ENCODE measurements at regions not wholly inside any gene's neighbourhood (a gene's known extent, or its start where the extent isn't known, plus 50 kb on each side); places are given as distances from the start of the nearest gene placed in this dataset.

DNA sequence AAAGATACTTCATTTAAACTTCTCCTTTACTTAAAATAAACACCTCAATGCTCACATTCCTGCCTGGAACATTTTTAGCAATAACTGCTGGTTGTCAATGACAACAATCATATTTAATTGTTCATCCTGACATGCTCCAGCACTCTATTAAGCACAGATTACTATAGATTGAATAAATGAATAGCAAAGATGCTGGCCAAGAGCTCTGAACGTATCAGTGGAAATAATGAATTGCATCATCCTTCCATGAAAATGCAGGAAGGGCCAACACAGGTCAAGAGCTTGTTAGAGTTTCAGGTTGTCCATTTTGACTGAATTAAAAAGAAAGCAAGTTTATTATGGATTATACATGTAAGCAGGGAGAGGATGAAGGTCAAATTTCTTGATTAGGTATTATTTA is 994.0 kb downstream of the TSN start:
- Histone ChIP-seq H3K4me1 (ENCODE audit: control insufficient read depth, insufficient read depth, low read length) (no peaks in the 10 kb centered on the region), H3K4me3 (ENCODE audit: insufficient read depth, low read depth, low read length) (no peak overlapping the region), H3K9me3 (ENCODE audit: control insufficient read depth, low read length) (no peaks in the 10 kb centered on the region), H3K36me3 (ENCODE audit: control insufficient read depth, insufficient read depth, low read length) (no peaks in the 10 kb centered on the region), H3K27ac (ENCODE audit: insufficient read depth, low read depth, low read length, poor library complexity, severe bottlenecking) (no peak overlapping the region), H3K27me3 (ENCODE audit: control insufficient read depth, insufficient read depth, low read length, poor library complexity, severe bottlenecking) (no peaks in the 10 kb centered on the region)
- WGBS, 2 experiments = 83 to 98% methylated on average over 1 of the region's 1 CpG

DNA sequence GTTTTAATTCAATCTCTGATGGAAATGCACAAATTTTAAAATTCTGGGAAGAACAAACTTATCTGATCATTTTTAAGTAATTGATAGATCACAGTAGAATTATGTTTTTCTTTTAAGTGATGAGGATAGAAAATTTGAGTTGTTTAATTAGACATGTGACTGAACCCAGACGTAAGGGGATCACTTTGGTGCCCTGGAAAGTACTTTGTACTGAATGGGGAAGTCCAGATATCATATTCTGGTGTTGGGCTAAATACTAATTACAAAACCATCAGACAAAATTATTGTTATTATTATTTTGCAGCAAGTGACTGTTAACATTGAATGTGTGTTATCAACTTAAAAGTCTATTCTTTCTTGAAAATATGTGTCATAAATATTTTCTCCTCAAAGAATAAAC is 994.6 kb downstream of the TSN start:
- Histone ChIP-seq H3K4me1 (ENCODE audit: control insufficient read depth, insufficient read depth, low read length) (no peaks in the 10 kb centered on the region), H3K36me3 (ENCODE audit: control insufficient read depth, insufficient read depth, low read length) (no peaks in the 10 kb centered on the region), H3K27ac (ENCODE audit: insufficient read depth, low read depth, low read length, poor library complexity, severe bottlenecking) (no peak overlapping the region), H3K27me3 (ENCODE audit: control insufficient read depth, insufficient read depth, low read length, poor library complexity, severe bottlenecking) (no peaks in the 10 kb centered on the region), H3K9me3 (ENCODE audit: control insufficient read depth, low read length) (no peaks in the 10 kb centered on the region), H3K4me3 (ENCODE audit: insufficient read depth, low read depth, low read length) (no peak overlapping the region)
- WGBS, 2 experiments = 94 to 100% methylated on average over 1 of the region's 1 CpG

DNA sequence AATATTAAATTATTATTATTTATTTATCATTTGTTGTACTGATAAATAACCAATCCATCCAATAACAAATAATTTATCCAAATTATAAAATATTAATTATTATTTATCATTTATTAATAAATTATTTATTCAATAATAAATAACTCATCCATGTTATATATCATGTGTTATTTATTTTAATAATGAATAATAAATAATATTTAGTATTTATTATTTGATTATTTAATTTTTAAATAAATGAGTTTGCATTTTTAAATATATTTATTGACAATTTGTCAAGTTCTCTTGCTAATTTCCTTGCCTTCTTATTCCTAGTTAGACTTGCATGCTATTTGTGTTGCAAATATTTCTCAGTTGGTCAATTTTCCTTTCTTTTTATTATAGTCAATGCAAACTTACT is 995.4 kb downstream of the TSN start:
- Histone ChIP-seq H3K4me1 (ENCODE audit: control insufficient read depth, insufficient read depth, low read length) (no peaks in the 10 kb centered on the region), H3K9me3 (ENCODE audit: control insufficient read depth, low read length) (no peaks in the 10 kb centered on the region), H3K27me3 (ENCODE audit: control insufficient read depth, insufficient read depth, low read length, poor library complexity, severe bottlenecking) (no peaks in the 10 kb centered on the region), H3K4me3 (ENCODE audit: insufficient read depth, low read depth, low read length) (no peak overlapping the region), H3K36me3 (ENCODE audit: control insufficient read depth, insufficient read depth, low read length) (no peaks in the 10 kb centered on the region), H3K27ac (ENCODE audit: insufficient read depth, low read depth, low read length, poor library complexity, severe bottlenecking) (no peak overlapping the region)

GRCh38 chr2:122753336-122753735 is 997.9 kb downstream of the TSN start:
- 80% methylated on average over 1 of the region's 2 CpGs; no CpG with 5 or more reads in 1 of the 2 experiments for WGBS, 2 experiments
- Histone ChIP-seq H3K27me3 (ENCODE audit: control insufficient read depth, insufficient read depth, low read length, poor library complexity, severe bottlenecking) (no peaks in the 10 kb centered on the region), H3K4me1 (ENCODE audit: control insufficient read depth, insufficient read depth, low read length) (no peaks in the 10 kb centered on the region), H3K36me3 (ENCODE audit: control insufficient read depth, insufficient read depth, low read length) (no peaks in the 10 kb centered on the region), H3K4me3 (ENCODE audit: insufficient read depth, low read depth, low read length) (no peak overlapping the region), H3K9me3 (ENCODE audit: control insufficient read depth, low read length) (no peaks in the 10 kb centered on the region), H3K27ac (ENCODE audit: insufficient read depth, low read depth, low read length, poor library complexity, severe bottlenecking) (no peak overlapping the region)

GRCh38 chr2:122754561-122754960 is 999.1 kb downstream of the TSN start:
- H3K27ac ChIP-seq (ENCODE audit: insufficient read depth, low read depth, low read length, poor library complexity, severe bottlenecking) = no peak overlapping the region
- H3K36me3 ChIP-seq (ENCODE audit: control insufficient read depth, insufficient read depth, low read length) = no peaks in the 10 kb centered on the region
- no peaks in the 10 kb centered on the region for H3K27me3 ChIP-seq (ENCODE audit: control insufficient read depth, insufficient read depth, low read length, poor library complexity, severe bottlenecking)
- no peaks in the 10 kb centered on the region for H3K9me3 ChIP-seq (ENCODE audit: control insufficient read depth, low read length)
- WGBS, 2 experiments = 92 to 98% methylated on average over 2 of the region's 2 CpGs
- no peaks in the 10 kb centered on the region for H3K4me1 ChIP-seq (ENCODE audit: control insufficient read depth, insufficient read depth, low read length)
- H3K4me3 ChIP-seq (ENCODE audit: insufficient read depth, low read depth, low read length) = no peak overlapping the region

DNA sequence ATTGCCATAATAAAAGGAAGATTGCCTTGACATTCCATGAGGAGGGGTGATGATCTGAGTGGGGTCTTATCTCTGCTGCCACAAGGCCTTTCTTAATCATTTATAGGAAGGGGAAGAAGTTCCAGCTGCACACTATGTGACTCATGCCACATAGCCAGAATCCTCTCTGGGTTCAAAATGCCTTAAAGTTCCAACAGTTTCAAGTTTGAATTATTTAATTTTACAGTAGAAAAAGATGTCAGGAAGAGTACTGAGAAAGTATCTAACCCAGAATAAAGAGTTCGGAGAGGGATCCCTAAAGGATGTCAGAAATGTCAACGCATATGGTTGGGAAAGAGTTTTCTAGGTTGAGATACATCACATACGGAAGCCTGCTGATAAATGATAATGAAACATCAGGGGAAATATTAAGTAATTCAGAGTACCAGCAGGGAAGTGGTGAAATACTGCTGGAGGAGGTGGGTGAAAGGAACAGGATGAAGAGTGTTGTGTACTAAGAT is 999.9 kb downstream of the TSN start:
- no peaks in the 10 kb centered on the region for H3K9me3 ChIP-seq (ENCODE audit: control insufficient read depth, low read length)
- no peaks in the 10 kb centered on the region for H3K4me1 ChIP-seq (ENCODE audit: control insufficient read depth, insufficient read depth, low read length)
- no peaks in the 10 kb centered on the region for H3K27me3 ChIP-seq (ENCODE audit: control insufficient read depth, insufficient read depth, low read length, poor library complexity, severe bottlenecking)
- no peaks in the 10 kb centered on the region for H3K36me3 ChIP-seq (ENCODE audit: control insufficient read depth, insufficient read depth, low read length)
- H3K27ac ChIP-seq (ENCODE audit: insufficient read depth, low read depth, low read length, poor library complexity, severe bottlenecking) = no peak overlapping the region
- 93 to 97% methylated on average over 3 of the region's 3 CpGs for WGBS, 2 experiments
- H3K4me3 ChIP-seq (ENCODE audit: insufficient read depth, low read depth, low read length) = no peak overlapping the region

DNA sequence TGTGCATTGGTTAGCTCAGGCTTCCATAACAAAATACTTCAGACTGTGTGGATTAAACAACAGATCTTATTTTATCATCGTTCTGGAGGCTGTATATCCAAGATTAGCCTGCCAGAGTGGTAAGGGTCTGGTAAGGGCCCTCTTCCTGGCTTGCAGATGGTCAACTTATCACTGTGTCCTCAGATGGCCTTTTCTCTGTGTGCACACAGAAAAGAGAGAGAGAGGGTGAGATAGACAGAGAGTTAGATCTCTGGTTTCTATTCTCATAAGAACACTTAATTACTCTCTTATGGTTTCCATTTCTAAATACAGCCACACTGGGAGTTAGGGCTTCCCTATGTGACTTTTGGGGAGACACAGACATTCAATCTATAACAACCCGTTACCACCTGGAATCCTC is 1003.5 kb downstream of the TSN start:
- whole genome bisulfite sequencing, 2 experiments = 92 to 100% methylated on average over 2 of the region's 2 CpGs

GRCh38 chr2:122764014-122764413 is 1008.6 kb downstream of the TSN start:
- Histone ChIP-seq H3K36me3 (ENCODE audit: control insufficient read depth, insufficient read depth, low read length) (no peaks in the 10 kb centered on the region), H3K4me3 (ENCODE audit: insufficient read depth, low read depth, low read length) (no peak overlapping the region), H3K27ac (ENCODE audit: insufficient read depth, low read depth, low read length, poor library complexity, severe bottlenecking) (no peak overlapping the region), H3K27me3 (ENCODE audit: control insufficient read depth, insufficient read depth, low read length, poor library complexity, severe bottlenecking) (no peaks in the 10 kb centered on the region), H3K9me3 (ENCODE audit: control insufficient read depth, low read length) (peaks cover 8% of the 10 kb centered on the region), H3K4me1 (ENCODE audit: control insufficient read depth, insufficient read depth, low read length) (no peaks in the 10 kb centered on the region)
- 90 to 97% methylated on average over 2 to 3 of the region's 3 CpGs for WGBS, 2 experiments

More for the DNA sequence above, 1003.5 kb downstream of the TSN start:
- Histone ChIP-seq H3K4me1 (ENCODE audit: control insufficient read depth, insufficient read depth, low read length) (no peaks in the 10 kb centered on the region), H3K36me3 (ENCODE audit: control insufficient read depth, insufficient read depth, low read length) (no peaks in the 10 kb centered on the region), H3K9me3 (ENCODE audit: control insufficient read depth, low read length) (no peaks in the 10 kb centered on the region), H3K27me3 (ENCODE audit: control insufficient read depth, insufficient read depth, low read length, poor library complexity, severe bottlenecking) (no peaks in the 10 kb centered on the region), H3K4me3 (ENCODE audit: insufficient read depth, low read depth, low read length) (no peak overlapping the region), H3K27ac (ENCODE audit: insufficient read depth, low read depth, low read length, poor library complexity, severe bottlenecking) (no peak overlapping the region)

DNA sequence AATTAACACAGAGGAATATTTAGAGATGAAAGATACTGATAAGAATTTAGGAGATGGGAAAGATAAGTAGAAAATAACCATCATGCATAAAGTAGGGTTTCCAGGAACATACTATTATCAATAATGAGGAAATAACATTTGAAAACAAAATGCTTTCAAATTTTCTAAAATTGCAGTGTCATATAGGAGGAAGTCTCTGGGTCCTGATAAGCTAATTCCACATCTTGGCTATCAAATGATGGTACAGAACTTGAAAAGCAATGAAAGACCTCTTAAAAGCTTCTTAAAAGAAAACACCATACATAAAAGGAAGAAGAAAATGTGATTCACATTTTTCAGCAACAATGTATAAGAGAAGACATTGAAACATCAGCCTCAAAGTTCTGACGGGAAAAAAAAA is 1024.8 kb downstream of the TSN start:
- H3K27ac ChIP-seq (ENCODE audit: insufficient read depth, low read depth, low read length, poor library complexity, severe bottlenecking) = no peak overlapping the region
- WGBS, 2 experiments = 80% methylated on average over 1 of the region's 1 CpG; no CpG with 5 or more reads in 1 of the 2 experiments
- no peak overlapping the region for H3K4me3 ChIP-seq (ENCODE audit: insufficient read depth, low read depth, low read length)
- H3K36me3 ChIP-seq (ENCODE audit: control insufficient read depth, insufficient read depth, low read length) = no peaks in the 10 kb centered on the region
- H3K4me1 ChIP-seq (ENCODE audit: control insufficient read depth, insufficient read depth, low read length) = no peaks in the 10 kb centered on the region
- H3K27me3 ChIP-seq (ENCODE audit: control insufficient read depth, insufficient read depth, low read length, poor library complexity, severe bottlenecking) = no peaks in the 10 kb centered on the region
- no peaks in the 10 kb centered on the region for H3K9me3 ChIP-seq (ENCODE audit: control insufficient read depth, low read length)

DNA sequence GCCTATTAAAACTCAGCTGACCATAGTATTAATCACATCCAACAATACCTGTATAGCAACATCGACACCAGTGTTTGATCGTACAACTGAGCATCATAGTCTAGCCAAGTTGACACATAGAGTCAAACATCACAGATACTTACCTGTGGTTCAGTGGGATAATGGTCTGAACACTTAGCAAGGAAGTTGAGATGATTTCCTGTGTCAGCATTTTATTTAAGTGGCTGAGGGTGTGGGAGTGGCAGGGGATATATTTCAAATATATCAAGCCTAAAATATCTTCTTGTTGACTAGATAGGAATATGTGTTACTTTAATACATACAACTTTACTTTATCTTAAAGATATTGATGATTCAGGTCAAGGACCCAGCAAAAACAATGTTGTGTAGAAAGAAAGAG is 1038.6 kb downstream of the TSN start:
- Histone ChIP-seq H3K27ac (ENCODE audit: insufficient read depth, low read depth, low read length, poor library complexity, severe bottlenecking) (no peak overlapping the region), H3K4me3 (ENCODE audit: insufficient read depth, low read depth, low read length) (no peak overlapping the region), H3K9me3 (ENCODE audit: control insufficient read depth, low read length) (no peaks in the 10 kb centered on the region), H3K36me3 (ENCODE audit: control insufficient read depth, insufficient read depth, low read length) (no peaks in the 10 kb centered on the region), H3K4me1 (ENCODE audit: control insufficient read depth, insufficient read depth, low read length) (no peaks in the 10 kb centered on the region), H3K27me3 (ENCODE audit: control insufficient read depth, insufficient read depth, low read length, poor library complexity, severe bottlenecking) (no peaks in the 10 kb centered on the region)
- 94 to 100% methylated on average over 2 of the region's 2 CpGs for WGBS, 2 experiments

DNA sequence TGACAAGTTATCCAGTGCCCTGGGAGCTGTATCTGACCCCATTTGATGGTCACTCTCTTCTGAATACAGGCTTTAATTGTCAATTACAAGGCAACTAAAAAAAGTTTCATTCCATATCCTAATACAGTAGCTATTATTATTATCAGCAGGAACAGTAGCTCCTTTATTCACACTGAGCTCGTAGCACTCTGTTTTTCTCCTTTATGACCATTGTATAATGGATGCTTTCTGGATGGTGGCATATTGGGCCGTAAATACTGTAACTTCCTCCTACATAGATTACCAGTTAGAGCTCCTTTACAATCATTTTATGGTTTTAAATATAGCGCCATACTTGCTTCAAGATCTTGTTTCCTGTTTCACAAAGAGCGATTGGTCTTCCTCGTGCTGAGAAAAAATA is 1040.3 kb downstream of the TSN start:
- H3K9me3 ChIP-seq (ENCODE audit: control insufficient read depth, low read length) = no peaks in the 10 kb centered on the region
- 94 to 98% methylated on average over 4 to 5 of the region's 5 CpGs for WGBS, 2 experiments
- H3K4me3 ChIP-seq (ENCODE audit: insufficient read depth, low read depth, low read length) = no peak overlapping the region
- H3K4me1 ChIP-seq (ENCODE audit: control insufficient read depth, insufficient read depth, low read length) = no peaks in the 10 kb centered on the region
- H3K27ac ChIP-seq (ENCODE audit: insufficient read depth, low read depth, low read length, poor library complexity, severe bottlenecking) = no peak overlapping the region
- no peaks in the 10 kb centered on the region for H3K36me3 ChIP-seq (ENCODE audit: control insufficient read depth, insufficient read depth, low read length)
- no peaks in the 10 kb centered on the region for H3K27me3 ChIP-seq (ENCODE audit: control insufficient read depth, insufficient read depth, low read length, poor library complexity, severe bottlenecking)

All from ectodermal cell (in vitro differentiated cells).